ENCODE measurements at regions not wholly inside any gene's neighbourhood (a gene's known extent, or its start where the extent isn't known, plus 50 kb on each side); places are given as distances from the start of the nearest gene placed in this dataset.

- TF ChIP-seq, protein P1, sequence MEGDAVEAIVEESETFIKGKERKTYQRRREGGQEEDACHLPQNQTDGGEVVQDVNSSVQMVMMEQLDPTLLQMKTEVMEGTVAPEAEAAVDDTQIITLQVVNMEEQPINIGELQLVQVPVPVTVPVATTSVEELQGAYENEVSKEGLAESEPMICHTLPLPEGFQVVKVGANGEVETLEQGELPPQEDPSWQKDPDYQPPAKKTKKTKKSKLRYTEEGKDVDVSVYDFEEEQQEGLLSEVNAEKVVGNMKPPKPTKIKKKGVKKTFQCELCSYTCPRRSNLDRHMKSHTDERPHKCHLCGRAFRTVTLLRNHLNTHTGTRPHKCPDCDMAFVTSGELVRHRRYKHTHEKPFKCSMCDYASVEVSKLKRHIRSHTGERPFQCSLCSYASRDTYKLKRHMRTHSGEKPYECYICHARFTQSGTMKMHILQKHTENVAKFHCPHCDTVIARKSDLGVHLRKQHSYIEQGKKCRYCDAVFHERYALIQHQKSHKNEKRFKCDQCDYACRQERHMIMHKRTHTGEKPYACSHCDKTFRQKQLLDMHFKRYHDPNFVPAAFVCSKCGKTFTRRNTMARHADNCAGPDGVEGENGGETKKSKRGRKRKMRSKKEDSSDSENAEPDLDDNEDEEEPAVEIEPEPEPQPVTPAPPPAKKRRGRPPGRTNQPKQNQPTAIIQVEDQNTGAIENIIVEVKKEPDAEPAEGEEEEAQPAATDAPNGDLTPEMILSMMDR (IDR thresholded peaks at IDR 0.05) = no peak
- TF ChIP-seq POLR2A (IDR thresholded peaks at IDR 0.05) = no peak
Measured at GRCh38 chr17:70934835-70935234, 765.5 kb downstream of the KCNJ2 start.
